Suprapubic skin (tissue), 3 donors: ENCODE measurements at regions not wholly inside any gene's neighbourhood (a gene's known extent, or its start where the extent isn't known, plus 50 kb on each side); places are given as distances from the start of the nearest gene placed in this dataset.

Experiments
- CTCF ChIP-seq, 2 donors: fragments of 200-600 bp in 1 of 2; fragments of 450-650 bp in 1 of 2; sonication (generic) in 1 of 2; IDR thresholded peaks; one replicate each; pipeline ENCODE4 v1.5.1; 2016 to 2019; ENCODE audit warnings: antibody characterized with exemption in 2 of 2, mild to moderate bottlenecking in 1 of 2, moderate library complexity in 1 of 2
- EP300 ChIP-seq: sonication (generic); formaldehyde crosslinking; IDR thresholded peaks from one replicate; pipeline ENCODE4 v1.6.1; 2017; ENCODE audit warnings: antibody characterized with exemption
- POLR2A ChIP-seq, 2 donors: fragments of 450-650 bp; IDR thresholded peaks; one replicate each; pipeline ENCODE4 v1.6.1; 2017; ENCODE audit warnings: antibody characterized with exemption in 2 of 2, mild to moderate bottlenecking in 2 of 2, moderate library complexity in 2 of 2

GRCh38 chr3:152658977-152659720 is 175.8 kb upstream of the P2RY1 start:
- TF ChIP-seq POLR2A (IDR thresholded peaks at IDR 0.05) = no peak
- TF ChIP-seq CTCF (IDR thresholded peaks at IDR 0.05) = no peak
- TF ChIP-seq EP300 = no peak
